WERI-Rb-1 (cell line): ENCODE measurements at regions not wholly inside any gene's neighbourhood (a gene's known extent, or its start where the extent isn't known, plus 50 kb on each side); places are given as distances from the start of the nearest gene placed in this dataset.

Experiments used
- DNase-seq: peaks from one replicate; pipeline ENCODE4 v3.0.0-alpha.2; 2020
- H3K27ac ChIP-seq: fragments of 250-450 bp; sonication (Bioruptor Pico); 2 replicates; pipeline ENCODE4 v1.5.1; 2020; ENCODE audit warnings: mild to moderate bottlenecking, moderate library complexity
- H3K27me3 ChIP-seq: fragments of 250-450 bp; sonication (Bioruptor Pico); 2 replicates; pipeline ENCODE4 v1.5.1; 2021; ENCODE audit warnings: mild to moderate bottlenecking, low read depth, moderate library complexity; ENCODE audit not compliant: insufficient read depth, severe bottlenecking
- H3K36me3 ChIP-seq: fragments of 250-450 bp; sonication (Bioruptor Pico); 2 replicates; pipeline ENCODE4 v1.5.1; 2020; ENCODE audit warnings: mild to moderate bottlenecking, moderate library complexity
- H3K4me3 ChIP-seq: 2 replicates; pipeline ENCODE4 v1.5.1; 2011; ENCODE audit warnings: low read depth, mild to moderate bottlenecking, control low read depth, low read length
- H3K9me3 ChIP-seq: fragments of 250-450 bp; sonication (Bioruptor Pico); 2 replicates; pipeline ENCODE4 v1.5.1; 2021; ENCODE audit warnings: mild to moderate bottlenecking, moderate library complexity; ENCODE audit not compliant: severe bottlenecking
- CTCF ChIP-seq: IDR thresholded peaks from 2 replicates; pipeline ENCODE4 v1.5.1; 2011; ENCODE audit warnings: low read depth, mild to moderate bottlenecking, control low read depth, inconsistent platforms, low read length

DNA sequence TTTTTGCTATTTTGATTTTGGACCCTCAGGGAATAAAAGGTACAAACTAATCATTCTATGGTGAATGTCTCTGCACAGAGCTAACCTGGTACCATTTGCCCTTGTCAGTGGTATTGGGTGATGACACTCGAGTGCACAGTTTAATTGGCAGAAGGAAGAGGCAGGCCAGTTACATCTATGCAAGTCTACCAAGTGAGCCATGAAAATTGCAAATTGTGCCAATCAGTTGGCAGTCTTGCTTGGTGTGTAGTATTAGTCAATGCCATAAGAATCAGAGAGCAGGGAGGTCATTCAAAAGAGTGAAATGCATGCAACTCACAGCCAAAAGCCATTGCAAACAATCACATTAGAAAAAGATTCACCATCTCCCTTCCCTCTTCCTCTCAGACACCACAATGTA is 479.6 kb downstream of the ADAMTS20 start:
- Histone ChIP-seq H3K9me3 (no peaks in the 10 kb centered on the region), H3K36me3 (no peaks in the 10 kb centered on the region), H3K27me3 (no peaks in the 10 kb centered on the region), H3K4me3 (no peak overlapping the region), H3K27ac (no peak overlapping the region)
- TF ChIP-seq CTCF, result no peak
- DNase-seq, result no peak

- no peaks in the 10 kb centered on the region for H3K27me3 ChIP-seq
- H3K4me3 ChIP-seq, result no peak overlapping the region
- DNase-seq, result no peak
- H3K36me3 ChIP-seq, result no peaks in the 10 kb centered on the region
- TF ChIP-seq CTCF, result no peak
- no peak overlapping the region for H3K27ac ChIP-seq
- no peaks in the 10 kb centered on the region for H3K9me3 ChIP-seq
These were observed 480.2 kb upstream of the PRICKLE1 start for GRCh38 chr12:43069768-43070221.

DNA sequence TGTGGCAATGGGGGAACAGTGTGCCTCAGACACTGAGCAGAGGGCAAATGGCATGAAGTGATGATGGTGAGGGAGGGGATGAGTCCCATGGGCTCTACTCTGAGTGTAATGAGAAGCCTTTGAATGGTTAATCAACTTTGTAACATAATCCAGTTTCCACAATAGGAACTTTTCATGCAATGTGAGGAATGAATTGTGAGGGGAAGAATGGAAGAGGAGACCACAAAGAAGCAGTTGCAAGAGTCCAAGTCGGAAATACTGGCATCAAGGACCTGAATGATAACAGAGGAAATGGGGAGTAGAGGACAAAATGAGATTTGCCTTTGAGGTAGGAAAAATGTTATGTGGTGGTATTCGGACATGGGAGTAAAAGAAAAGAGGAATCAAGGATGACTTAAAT is 476.9 kb upstream of the PRICKLE1 start:
- Histone ChIP-seq H3K27me3 (no peaks in the 10 kb centered on the region), H3K27ac (no peak overlapping the region), H3K9me3 (no peaks in the 10 kb centered on the region), H3K36me3 (no peaks in the 10 kb centered on the region), H3K4me3 (no peak overlapping the region)
- DNase-seq, result no peak
- TF ChIP-seq CTCF, result no peak

DNA sequence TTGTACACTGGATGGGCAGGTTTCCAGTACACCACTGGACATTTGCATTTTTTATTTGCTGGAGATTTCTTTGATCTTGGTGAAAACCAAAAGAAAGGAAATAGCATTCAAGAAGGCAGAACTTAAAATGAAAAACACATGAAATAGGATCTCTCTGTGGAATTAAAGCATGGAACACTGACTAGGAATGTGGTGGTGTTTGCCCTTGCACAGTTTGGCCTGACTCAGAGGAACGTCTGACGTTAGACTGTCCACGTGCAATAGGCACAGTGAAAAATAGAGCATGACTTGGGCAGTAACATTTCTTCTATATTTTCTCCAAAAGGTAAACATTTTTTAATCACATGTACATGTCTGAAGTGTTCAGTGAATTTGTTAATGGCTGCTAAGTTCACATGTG is 474.1 kb upstream of the PRICKLE1 start:
- DNase-seq, result no peak
- Histone ChIP-seq H3K27me3 (no peaks in the 10 kb centered on the region), H3K27ac (no peak overlapping the region), H3K9me3 (no peaks in the 10 kb centered on the region), H3K4me3 (no peak overlapping the region), H3K36me3 (no peaks in the 10 kb centered on the region)
- no peak for TF ChIP-seq CTCF

GRCh38 chr12:43062201-43062895 is 472.8 kb upstream of the PRICKLE1 start:
- no peak overlapping the region for H3K4me3 ChIP-seq
- no peak for TF ChIP-seq CTCF

GRCh38 chr12:43060742-43061141 is 471.2 kb upstream of the PRICKLE1 start:
- H3K36me3 ChIP-seq, result no peaks in the 10 kb centered on the region
- no peak overlapping the region for H3K4me3 ChIP-seq
- H3K27me3 ChIP-seq, result no peaks in the 10 kb centered on the region
- no peak for TF ChIP-seq CTCF
- no peaks in the 10 kb centered on the region for H3K9me3 ChIP-seq
- no peak for DNase-seq
- H3K27ac ChIP-seq, result no peak overlapping the region

More at GRCh38 chr12:43062201-43062895, 472.8 kb upstream of the PRICKLE1 start:
- Histone ChIP-seq H3K36me3 (no peaks in the 10 kb centered on the region), H3K27ac (no peak overlapping the region), H3K27me3 (no peaks in the 10 kb centered on the region), H3K9me3 (no peaks in the 10 kb centered on the region)
- DNase-seq, result no peak
